Fibroblast of lung (primary cell): ENCODE measurements at regions not wholly inside any gene's neighbourhood (a gene's known extent, or its start where the extent isn't known, plus 50 kb on each side); places are given as distances from the start of the nearest gene placed in this dataset.

ENCODE experiments used
- EZH2 ChIP-seq: IDR thresholded peaks from 2 replicates; pipeline ENCODE4 v1.5.1; 2012; ENCODE audit warnings: low read length, control low read depth, mild to moderate bottlenecking; ENCODE audit errors: missing control alignments
- TF ChIP-seq, protein P1 (sequence below), 2 donors: IDR thresholded peaks in 1 of 2; conservative IDR thresholded peaks in 1 of 2; 1 replicate in 1 of 2; 2 replicates in 1 of 2; pipeline ENCODE4 v1.5.1; 2011 to 2012; ENCODE audit warnings: low read length in 2 of 2, control low read depth in 1 of 2, inconsistent platforms in 1 of 2, low read depth in 1 of 2, mild to moderate bottlenecking in 1 of 2

DNA sequence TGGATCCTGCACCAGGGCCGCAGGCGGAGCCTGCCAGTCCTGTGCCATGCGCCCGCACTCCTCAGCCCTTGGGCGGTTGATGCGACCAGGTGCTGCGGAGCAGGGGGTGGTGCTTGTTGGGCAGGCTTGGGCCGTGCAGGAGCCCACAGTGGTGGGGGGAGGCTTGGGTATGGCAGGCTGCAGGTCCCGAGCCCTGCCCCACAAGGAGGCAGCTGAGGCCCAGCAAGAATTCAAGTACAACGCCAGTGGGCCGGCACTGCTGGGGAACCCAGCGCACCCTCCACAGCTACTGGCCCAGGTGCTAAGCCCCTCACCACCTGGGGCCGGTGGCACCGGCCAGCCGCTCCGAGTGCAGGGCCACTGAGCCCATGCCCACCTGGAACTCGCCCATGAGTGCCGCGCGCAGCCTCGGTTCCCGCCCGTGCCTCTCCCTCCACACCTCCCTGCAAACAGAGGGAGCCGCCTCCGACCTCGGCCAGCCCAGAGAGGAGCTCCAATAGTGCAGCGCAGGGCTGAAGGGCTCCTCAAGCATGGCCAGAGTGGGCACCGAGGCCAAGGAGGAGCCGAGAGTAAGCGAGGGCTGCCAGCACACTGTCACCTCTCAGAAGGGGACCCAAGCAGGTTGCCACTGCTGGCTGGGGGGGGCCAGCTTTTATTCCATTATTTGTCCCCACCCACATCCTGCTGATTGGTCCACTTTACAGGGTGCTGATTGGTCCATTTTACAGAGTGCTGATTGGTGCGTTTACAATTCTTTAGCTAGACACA, 339.0 kb upstream of the KLF3 start:
- TF ChIP-seq, protein P1, sequence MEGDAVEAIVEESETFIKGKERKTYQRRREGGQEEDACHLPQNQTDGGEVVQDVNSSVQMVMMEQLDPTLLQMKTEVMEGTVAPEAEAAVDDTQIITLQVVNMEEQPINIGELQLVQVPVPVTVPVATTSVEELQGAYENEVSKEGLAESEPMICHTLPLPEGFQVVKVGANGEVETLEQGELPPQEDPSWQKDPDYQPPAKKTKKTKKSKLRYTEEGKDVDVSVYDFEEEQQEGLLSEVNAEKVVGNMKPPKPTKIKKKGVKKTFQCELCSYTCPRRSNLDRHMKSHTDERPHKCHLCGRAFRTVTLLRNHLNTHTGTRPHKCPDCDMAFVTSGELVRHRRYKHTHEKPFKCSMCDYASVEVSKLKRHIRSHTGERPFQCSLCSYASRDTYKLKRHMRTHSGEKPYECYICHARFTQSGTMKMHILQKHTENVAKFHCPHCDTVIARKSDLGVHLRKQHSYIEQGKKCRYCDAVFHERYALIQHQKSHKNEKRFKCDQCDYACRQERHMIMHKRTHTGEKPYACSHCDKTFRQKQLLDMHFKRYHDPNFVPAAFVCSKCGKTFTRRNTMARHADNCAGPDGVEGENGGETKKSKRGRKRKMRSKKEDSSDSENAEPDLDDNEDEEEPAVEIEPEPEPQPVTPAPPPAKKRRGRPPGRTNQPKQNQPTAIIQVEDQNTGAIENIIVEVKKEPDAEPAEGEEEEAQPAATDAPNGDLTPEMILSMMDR (conservative IDR thresholded peaks at IDR 0.05 in 1 of 2, IDR thresholded peaks at IDR 0.05 in 1 of 2; ENCODE audit: low read depth in 1 of 2, low read length in 2 of 2), result no peak
- TF ChIP-seq EZH2, result no peak
